Naive thymus-derived CD4-positive, alpha-beta T cell (primary cell): ENCODE measurements at regions not wholly inside any gene's neighbourhood (a gene's known extent, or its start where the extent isn't known, plus 50 kb on each side); places are given as distances from the start of the nearest gene placed in this dataset.

Source experiments
- ATAC-seq: fragments of 150-1000 bp; cut with Tn5 transposase; 2 replicates; pipeline ENCODE4 v1.10.0; 2021; ENCODE audit warnings: mild to moderate bottlenecking, moderate library complexity
- CTCF ChIA-PET: fragments of 350-600 bp; sonication (Branson Sonifier 250); formaldehyde crosslinking; loops from one replicate; lab custom pipeline; 2021; ENCODE audit warnings: antibody characterized with exemption; lab: Charles Lee
- POLR2A ChIA-PET: fragments of 350-600 bp; sonication (Branson Sonifier 250); formaldehyde crosslinking; loops from one replicate; lab custom pipeline; 2021; ENCODE audit warnings: antibody characterized with exemption, inconsistent platforms; lab: Charles Lee
- DNase-seq, 9 donors: peaks; one replicate each; pipeline versions ENCODE4 v3.0.0 to v3.0.0-alpha.2; 2020 to 2022; ENCODE audit warnings: mixed read lengths in 1 of 9
- H3K27ac ChIP-seq: one replicate; pipeline ENCODE4 v1.7.0; 2013; ENCODE audit warnings: mild to moderate bottlenecking, low read depth, low read length, moderate library complexity
- H3K27me3 ChIP-seq, 2 donors: one replicate each; pipeline ENCODE4 v1.7.0; 2013; ENCODE audit warnings: low read length in 2 of 2, mild to moderate bottlenecking in 2 of 2, moderate library complexity in 2 of 2; ENCODE audit not compliant: control insufficient read depth in 2 of 2, insufficient read depth in 2 of 2
- H3K36me3 ChIP-seq, 3 experiments: 1 replicate in 2 of 3; 2 replicates in 1 of 3; pipeline ENCODE4 v1.7.0; 2013; ENCODE audit warnings: low read length in 3 of 3, mild to moderate bottlenecking in 3 of 3, moderate library complexity in 1 of 3; ENCODE audit not compliant: insufficient read depth in 3 of 3, control insufficient read depth in 2 of 3
- H3K4me1 ChIP-seq, 2 donors: one replicate each; pipeline ENCODE4 v1.7.0; 2013; ENCODE audit warnings: low read length in 2 of 2, mild to moderate bottlenecking in 2 of 2, moderate library complexity in 1 of 2; ENCODE audit not compliant: control insufficient read depth in 2 of 2, insufficient read depth in 2 of 2
- H3K4me3 ChIP-seq: 2 replicates; pipeline ENCODE4 v1.7.0; 2013; ENCODE audit warnings: mild to moderate bottlenecking, low read length
- H3K9me3 ChIP-seq, 3 experiments: 1 replicate in 2 of 3; 2 replicates in 1 of 3; pipeline ENCODE4 v1.7.0; 2013; ENCODE audit warnings: low read length in 3 of 3; ENCODE audit not compliant: control insufficient read depth in 2 of 3
- H3K27ac Mint-ChIP-seq, 9 donors: one replicate each; pipeline ENCODE4 v1.8.0; 2020 to 2022; ENCODE audit warnings: mixed read lengths in 9 of 9, mild to moderate bottlenecking in 8 of 9, moderate library complexity in 5 of 9, inconsistent platforms in 2 of 9
- H3K27me3 Mint-ChIP-seq, 5 donors: one replicate each; pipeline ENCODE4 v1.8.0; 2021 to 2022; ENCODE audit warnings: mixed read lengths in 5 of 5, mild to moderate bottlenecking in 1 of 5
- H3K36me3 Mint-ChIP-seq, 5 donors: one replicate each; pipeline ENCODE4 v1.8.0; 2020 to 2022; ENCODE audit warnings: mixed read lengths in 5 of 5, mild to moderate bottlenecking in 3 of 5, inconsistent platforms in 1 of 5
- H3K4me1 Mint-ChIP-seq, 7 donors: one replicate each; pipeline ENCODE4 v1.8.0; 2020 to 2022; ENCODE audit warnings: mixed read lengths in 7 of 7, mild to moderate bottlenecking in 3 of 7, inconsistent platforms in 1 of 7
- H3K4me3 Mint-ChIP-seq, 10 donors: one replicate each; pipeline ENCODE4 v1.8.0; 2020 to 2022; ENCODE audit warnings: mild to moderate bottlenecking in 10 of 10, mixed read lengths in 10 of 10, moderate library complexity in 6 of 10, inconsistent platforms in 2 of 10
- H3K9me3 Mint-ChIP-seq, 11 donors: one replicate each; pipeline ENCODE4 v1.8.0; 2020 to 2022; ENCODE audit warnings: mixed read lengths in 11 of 11, mild to moderate bottlenecking in 4 of 11, inconsistent platforms in 1 of 11, moderate library complexity in 1 of 11
- intact Hi-C, 2 donors: fragments of 100-400 bp; cut with micrococcal nuclease; formaldehyde crosslinking; loops; one replicate each; pipeline ENCODE4 v1.15.1; 2023

DNA sequence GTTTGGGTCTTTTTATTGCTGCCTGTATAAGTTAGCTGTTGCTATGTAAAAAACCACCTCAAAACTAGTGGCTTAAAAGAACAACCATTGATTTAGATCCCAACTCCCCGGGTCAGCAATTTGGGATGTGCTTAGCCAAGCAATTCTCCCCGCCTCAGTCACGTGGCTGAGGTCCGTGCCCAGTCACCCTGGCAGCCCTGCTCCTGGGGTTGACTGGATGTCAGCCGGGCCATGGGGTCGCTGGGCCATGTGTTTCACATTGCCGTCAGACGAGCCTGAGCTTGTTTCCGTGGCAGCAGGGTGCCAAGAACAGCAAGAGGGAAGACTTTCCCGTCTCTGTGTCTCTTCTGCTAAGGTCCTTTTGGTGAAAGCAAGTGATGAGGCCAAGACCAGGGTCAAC lies 345.7 kb upstream of the FAT1 start:
- ATAC-seq: no peak

DNA sequence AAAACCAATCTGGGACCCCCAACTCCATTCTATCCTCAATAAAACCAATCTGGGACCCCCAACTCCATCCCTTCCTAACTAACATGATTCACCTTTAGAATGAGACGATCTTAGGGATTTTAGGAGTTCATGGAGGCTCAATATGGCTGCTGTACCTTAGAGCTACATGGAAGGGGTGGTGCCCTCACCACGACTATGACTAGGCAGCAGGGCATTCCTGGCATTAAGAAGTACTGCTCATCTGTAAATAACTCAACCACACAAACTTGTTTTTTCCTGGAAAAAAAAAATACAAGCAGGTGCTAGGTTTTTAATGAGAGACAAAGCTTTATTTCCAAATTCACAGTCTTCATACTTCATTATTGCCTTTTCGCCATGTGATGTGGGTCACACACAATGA lies 346.5 kb upstream of the FAT1 start:
- no peaks in the 10 kb centered on the region for H3K36me3 ChIP-seq
- CTCF ChIA-PET: no interaction called here
- no peak overlapping the region for H3K4me3 ChIP-seq
- Mint-ChIP-seq H3K4me3 (no peak overlapping the region), H3K4me1 (no peaks in the 10 kb centered on the region), H3K27ac (no peak overlapping the region), H3K9me3 (peaks cover 2 to 19% (median 6%) of the 10 kb centered on the region in 11 donors), H3K27me3 (no peaks in the 10 kb centered on the region), H3K36me3 (no peaks in the 10 kb centered on the region)
- intact Hi-C loops: no loop called here
- ATAC-seq (no peak), DNase-seq (no peak)
- H3K27ac ChIP-seq: no peak overlapping the region
- no peaks in the 10 kb centered on the region for H3K9me3 ChIP-seq
- POLR2A ChIA-PET: no interaction called here
- H3K4me1 ChIP-seq: no peaks in the 10 kb centered on the region
- H3K27me3 ChIP-seq: no peaks in the 10 kb centered on the region

More for the DNA sequence above, 345.7 kb upstream of the FAT1 start:
- H3K9me3 Mint-ChIP-seq: peaks cover 2 to 19% (median 6%) of the 10 kb centered on the region in 11 donors
- Histone ChIP-seq H3K4me3 (no peak overlapping the region), H3K9me3 (no peaks in the 10 kb centered on the region), H3K27ac (no peak overlapping the region), H3K27me3 (no peaks in the 10 kb centered on the region), H3K36me3 (no peaks in the 10 kb centered on the region), H3K4me1 (no peaks in the 10 kb centered on the region)
- H3K4me3 Mint-ChIP-seq: no peak overlapping the region
- CTCF ChIA-PET: no interaction called here
- no peak overlapping the region for H3K27ac Mint-ChIP-seq
- intact Hi-C loops: no loop called here
- no peaks in the 10 kb centered on the region for H3K27me3 Mint-ChIP-seq
- DNase-seq: no peak
- H3K4me1 Mint-ChIP-seq: peaks cover 0 to 1% (median 0%) of the 10 kb centered on the region in 7 donors
- POLR2A ChIA-PET: no interaction called here
- no peaks in the 10 kb centered on the region for H3K36me3 Mint-ChIP-seq

DNA sequence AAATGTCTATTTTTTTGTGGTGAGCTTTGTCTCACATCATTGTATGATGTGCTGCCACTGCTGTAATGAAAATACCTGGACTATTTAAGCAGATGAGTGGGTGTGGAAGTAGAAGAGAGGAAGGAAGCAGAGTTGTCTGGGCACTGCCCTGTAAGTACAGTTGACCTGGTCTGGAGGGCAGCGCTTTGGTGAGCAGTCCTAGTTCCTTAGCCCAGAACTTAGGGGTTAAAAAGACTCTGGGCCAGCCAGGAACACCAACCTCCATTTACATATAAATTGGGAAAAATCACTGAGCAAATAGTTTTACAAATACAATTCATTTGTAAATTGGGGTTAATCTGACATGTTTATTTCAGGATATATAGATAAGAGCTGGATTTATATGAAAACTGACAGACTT lies 347.1 kb upstream of the FAT1 start:
- Histone ChIP-seq H3K36me3 (no peaks in the 10 kb centered on the region), H3K27me3 (no peaks in the 10 kb centered on the region), H3K27ac (no peak overlapping the region), H3K4me3 (no peak overlapping the region), H3K4me1 (no peaks in the 10 kb centered on the region), H3K9me3 (no peaks in the 10 kb centered on the region)
- H3K9me3 Mint-ChIP-seq: peaks cover 2 to 19% (median 9%) of the 10 kb centered on the region in 11 donors
- no peaks in the 10 kb centered on the region for H3K36me3 Mint-ChIP-seq
- H3K27ac Mint-ChIP-seq: no peak overlapping the region
- intact Hi-C loops: no loop called here
- no peak for ATAC-seq
- no peak for DNase-seq
- no peak overlapping the region for H3K4me3 Mint-ChIP-seq
- H3K4me1 Mint-ChIP-seq: no peaks in the 10 kb centered on the region
- CTCF ChIA-PET: no interaction called here
- POLR2A ChIA-PET: no interaction called here
- H3K27me3 Mint-ChIP-seq: peaks cover 0 to 4% (median 0%) of the 10 kb centered on the region in 5 donors

DNA sequence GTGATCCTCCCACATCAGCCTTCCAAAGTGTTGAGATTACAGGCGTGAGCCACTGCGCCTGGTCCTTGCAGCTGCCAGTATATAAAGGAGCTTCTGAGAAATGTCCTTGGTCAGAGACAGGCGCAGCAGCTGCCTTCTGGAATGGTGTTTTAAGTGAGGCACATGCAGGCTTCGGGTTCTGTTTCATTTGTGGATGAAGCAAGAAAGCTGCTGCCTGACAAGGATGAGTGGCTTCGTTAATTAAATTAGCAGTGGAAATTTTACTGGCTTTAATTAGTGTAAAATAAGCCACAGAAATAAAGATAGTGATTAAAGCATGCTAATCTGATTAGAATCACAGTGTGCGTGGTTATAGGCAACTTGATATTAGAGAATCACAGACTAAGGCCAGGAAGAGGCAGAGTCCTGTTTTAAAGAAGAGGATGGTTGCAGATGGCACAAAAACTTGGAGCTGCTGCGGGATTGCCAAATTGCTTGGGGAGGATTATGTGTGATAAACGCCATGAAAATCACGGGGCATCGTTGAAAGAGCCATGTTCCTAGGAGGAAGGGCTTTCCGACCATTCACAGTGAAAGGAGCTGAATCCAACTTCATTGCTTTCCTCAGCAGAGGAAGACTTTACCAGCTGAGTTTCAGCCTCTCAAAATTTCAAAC lies 348.4 kb upstream of the FAT1 start:
- no peak for ATAC-seq
- H3K4me3 ChIP-seq: no peak overlapping the region
- no peak for DNase-seq
- POLR2A ChIA-PET: no interaction called here
- peaks cover 0 to 4% (median 0%) of the 10 kb centered on the region in 5 donors for H3K27me3 Mint-ChIP-seq
- no peaks in the 10 kb centered on the region for H3K36me3 Mint-ChIP-seq
- no peaks in the 10 kb centered on the region for H3K4me1 ChIP-seq
- H3K4me1 Mint-ChIP-seq: no peaks in the 10 kb centered on the region
- intact Hi-C loops: no loop called here
- no peaks in the 10 kb centered on the region for H3K27me3 ChIP-seq
- H3K9me3 ChIP-seq: no peaks in the 10 kb centered on the region
- H3K9me3 Mint-ChIP-seq: peaks cover 2 to 19% (median 6%) of the 10 kb centered on the region in 11 donors
- no peaks in the 10 kb centered on the region for H3K36me3 ChIP-seq
- no peak overlapping the region for H3K27ac ChIP-seq
- CTCF ChIA-PET: no interaction called here
- no peak overlapping the region for H3K4me3 Mint-ChIP-seq
- no peak overlapping the region for H3K27ac Mint-ChIP-seq

DNA sequence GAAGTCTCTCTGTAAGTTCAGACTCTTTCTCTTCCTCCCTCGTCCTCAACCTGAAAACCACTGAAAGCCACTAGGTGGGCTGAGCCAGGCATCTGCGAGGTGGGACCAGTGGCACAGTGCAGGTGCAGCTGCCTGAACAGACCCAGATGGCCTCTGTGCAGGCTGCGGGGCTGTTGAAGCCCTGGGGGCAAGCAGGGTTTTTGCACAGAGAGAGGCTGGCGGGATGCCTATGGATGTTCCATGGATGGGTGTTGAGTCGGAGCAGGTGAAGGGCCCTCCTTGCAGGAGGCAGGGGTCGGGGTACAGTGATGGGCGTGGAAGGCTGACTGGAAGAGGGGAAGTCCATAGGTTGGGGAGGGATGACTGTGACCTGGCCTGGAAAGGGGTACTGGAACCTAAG lies 350.2 kb upstream of the FAT1 start:
- no peak overlapping the region for H3K4me3 ChIP-seq
- no peaks in the 10 kb centered on the region for H3K4me1 ChIP-seq
- no peaks in the 10 kb centered on the region for H3K36me3 Mint-ChIP-seq
- ATAC-seq: no peak
- H3K4me3 Mint-ChIP-seq: no peak overlapping the region
- no peak overlapping the region for H3K27ac ChIP-seq
- ChIA-PET CTCF (no interaction called here), POLR2A (no interaction called here)
- no peaks in the 10 kb centered on the region for H3K27me3 ChIP-seq
- no peaks in the 10 kb centered on the region for H3K9me3 ChIP-seq
- H3K4me1 Mint-ChIP-seq: no peaks in the 10 kb centered on the region
- DNase-seq: no peak
- H3K27me3 Mint-ChIP-seq: peaks cover 0 to 4% (median 0%) of the 10 kb centered on the region in 5 donors
- H3K36me3 ChIP-seq: no peaks in the 10 kb centered on the region
- intact Hi-C loops: no loop called here
- H3K27ac Mint-ChIP-seq: no peak overlapping the region
- peaks cover 2 to 18% (median 6%) of the 10 kb centered on the region in 11 donors for H3K9me3 Mint-ChIP-seq

DNA sequence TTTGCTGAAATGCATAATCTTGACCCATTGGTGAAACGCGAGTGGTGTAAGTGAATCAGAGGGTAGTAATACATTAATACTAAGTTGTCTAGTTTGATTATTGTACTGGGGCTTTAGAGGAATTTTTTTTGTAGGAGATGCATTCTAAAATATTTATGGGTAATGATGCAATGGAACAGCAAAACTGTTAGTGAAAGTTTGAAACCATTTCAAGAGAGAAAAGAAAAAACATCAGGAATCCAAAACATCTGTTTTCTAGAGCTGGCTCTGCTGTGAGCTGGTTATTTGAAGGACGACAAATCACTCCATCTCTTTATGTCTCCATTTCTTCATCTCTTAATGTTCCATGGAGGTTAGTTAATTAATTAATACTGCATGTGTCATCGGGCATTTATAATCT lies 351.9 kb upstream of the FAT1 start:
- Mint-ChIP-seq H3K4me1 (no peaks in the 10 kb centered on the region), H3K36me3 (no peaks in the 10 kb centered on the region)
- ATAC-seq: no peak

DNA sequence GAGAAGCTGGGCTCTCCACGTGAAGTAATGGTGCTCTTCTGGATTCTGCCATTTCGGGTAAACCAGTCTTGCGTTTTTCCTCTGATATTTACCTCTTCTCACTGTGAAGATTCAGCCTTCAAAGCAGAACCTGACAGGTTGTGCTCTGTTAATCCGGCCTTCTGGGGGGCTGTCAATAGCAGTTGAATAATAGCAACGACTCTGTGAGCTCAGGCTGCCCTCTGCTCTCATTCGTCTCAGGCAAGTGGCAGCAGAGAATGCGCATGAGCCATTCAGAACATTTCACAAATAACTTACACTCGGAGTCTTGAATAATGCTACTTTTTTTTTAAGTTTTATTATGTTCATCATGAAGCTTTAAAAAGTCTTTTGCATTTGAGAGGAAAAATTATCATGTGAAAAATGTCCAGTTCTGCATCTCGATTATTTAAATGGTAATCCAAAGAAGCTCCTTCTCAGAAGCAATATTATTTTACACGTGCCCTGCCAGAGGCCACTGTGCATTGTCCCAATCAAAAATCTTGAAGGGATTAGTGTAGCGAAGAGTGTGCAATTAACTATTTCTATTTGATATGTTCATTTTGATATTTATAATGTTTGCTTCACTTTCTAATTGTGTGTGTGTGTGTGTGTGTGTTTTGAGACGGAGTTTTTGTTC lies 354.2 kb upstream of the FAT1 start:
- Histone ChIP-seq H3K9me3 (no peaks in the 10 kb centered on the region), H3K27me3 (no peaks in the 10 kb centered on the region), H3K27ac (no peak overlapping the region), H3K4me1 (no peaks in the 10 kb centered on the region), H3K36me3 (no peaks in the 10 kb centered on the region), H3K4me3 (no peak overlapping the region)
- H3K9me3 Mint-ChIP-seq: peaks cover 2 to 10% (median 5%) of the 10 kb centered on the region in 11 donors
- no peak overlapping the region for H3K27ac Mint-ChIP-seq
- ChIA-PET CTCF (no interaction called here), POLR2A (no interaction called here)
- DNase-seq (no peak), ATAC-seq (no peak)
- H3K27me3 Mint-ChIP-seq: peaks cover 0 to 4% (median 0%) of the 10 kb centered on the region in 5 donors
- H3K4me1 Mint-ChIP-seq: no peaks in the 10 kb centered on the region
- no peaks in the 10 kb centered on the region for H3K36me3 Mint-ChIP-seq
- intact Hi-C loops: no loop called here
- H3K4me3 Mint-ChIP-seq: no peak overlapping the region

More for the DNA sequence above, 351.9 kb upstream of the FAT1 start:
- H3K4me3 ChIP-seq: no peak overlapping the region
- ChIA-PET CTCF (no interaction called here), POLR2A (no interaction called here)
- H3K36me3 ChIP-seq: no peaks in the 10 kb centered on the region
- H3K9me3 Mint-ChIP-seq: peaks cover 0 to 15% (median 6%) of the 10 kb centered on the region in 11 donors
- H3K27me3 Mint-ChIP-seq: peaks cover 0 to 4% (median 0%) of the 10 kb centered on the region in 5 donors
- no peak overlapping the region for H3K27ac ChIP-seq
- H3K9me3 ChIP-seq: no peaks in the 10 kb centered on the region
- H3K27me3 ChIP-seq: no peaks in the 10 kb centered on the region
- H3K4me3 Mint-ChIP-seq: no peak overlapping the region
- H3K4me1 ChIP-seq: no peaks in the 10 kb centered on the region
- H3K27ac Mint-ChIP-seq: no peak overlapping the region
- intact Hi-C loops: no loop called here
- DNase-seq: no peak
